Adrenal gland (tissue), 9 donors: ENCODE measurements at regions not wholly inside any gene's neighbourhood (a gene's known extent, or its start where the extent isn't known, plus 50 kb on each side); places are given as distances from the start of the nearest gene placed in this dataset.

Experiments used
- DNase-seq, 7 donors: peaks; one replicate each; pipeline ENCODE4 v3.0.0-alpha.2; 2019 to 2020
- H3K27ac ChIP-seq, 5 donors: fragments of 200-600 bp; sonication (generic) in 4 of 5; 1 replicate in 3 of 5; 2 replicates in 2 of 5; pipeline versions ENCODE4 v1.5.1 to v1.8.0; 2016 to 2020; ENCODE audit warnings: mild to moderate bottlenecking in 1 of 5
- H3K27me3 ChIP-seq: fragments of 200-600 bp; 2 replicates; pipeline ENCODE4 v1.8.0; 2021
- H3K36me3 ChIP-seq, 2 donors: fragments of 200-600 bp; replicated peaks in 1 of 2; 1 replicate in 1 of 2; 2 replicates in 1 of 2; pipeline versions ENCODE4 v1.5.1 to v1.8.0; 2018 to 2022
- H3K4me1 ChIP-seq, 2 donors: fragments of 200-600 bp; replicated peaks in 1 of 2; 1 replicate in 1 of 2; 2 replicates in 1 of 2; pipeline versions ENCODE4 v1.5.1 to v1.8.0; 2018 to 2021
- H3K4me3 ChIP-seq, 4 donors: fragments of 200-600 bp; sonication (generic) in 3 of 4; one replicate each; pipeline ENCODE4 v1.5.1; 2016 to 2018
- H3K9me3 ChIP-seq, 3 donors: fragments of 200-600 bp; sonication (generic) in 1 of 3; replicated peaks in 1 of 3; 1 replicate in 2 of 3; 2 replicates in 1 of 3; pipeline versions ENCODE4 v1.5.1 to v1.8.0; 2016 to 2021
- CTCF ChIP-seq, 6 experiments: fragments of 450-650 bp in 4 of 6; fragments of 200-600 bp in 2 of 6; sonication (generic) in 1 of 6; IDR thresholded peaks; 1 replicate in 5 of 6; 2 replicates in 1 of 6; pipeline versions ENCODE4 v1.5.1 to v1.8.0; 2016 to 2021; ENCODE audit warnings: antibody characterized with exemption in 6 of 6, mild to moderate bottlenecking in 2 of 6, moderate library complexity in 1 of 6
- POLR2A ChIP-seq, 2 donors: fragments of 450-650 bp; IDR thresholded peaks; one replicate each; pipeline ENCODE4 v1.6.1; 2017; ENCODE audit warnings: antibody characterized with exemption in 2 of 2, mild to moderate bottlenecking in 2 of 2, moderate library complexity in 1 of 2
- WGBS, 4 donors: extraction: QIAGEN DNeasy Blood & Tissue Kit in 2 of 4; methylation state at CpG; one replicate each; pipeline versions ENCODE4 v1.1.5 to v1.1.7; 2013 to 2017; 5-methylcytosine and 5-hydroxymethylcytosine counted together
- intact Hi-C, 2 donors: fragments of 100-400 bp; cut with DNase I; formaldehyde crosslinking; loops; one replicate each; pipeline versions ENCODE4 v1.14.1 to v1.15.0; 2022 to 2023
- donor health status: healthy with polysubstance abuse.
- donor health status: Bipolar disorder and iron deficiency.
- donor health status: DM: yes; HTN: yes; CAD: no.
- donor health status: DM: no; HTN: no; CAD: no.
- donor health status: DM: no; HTN: no; CAD: no.

DNA sequence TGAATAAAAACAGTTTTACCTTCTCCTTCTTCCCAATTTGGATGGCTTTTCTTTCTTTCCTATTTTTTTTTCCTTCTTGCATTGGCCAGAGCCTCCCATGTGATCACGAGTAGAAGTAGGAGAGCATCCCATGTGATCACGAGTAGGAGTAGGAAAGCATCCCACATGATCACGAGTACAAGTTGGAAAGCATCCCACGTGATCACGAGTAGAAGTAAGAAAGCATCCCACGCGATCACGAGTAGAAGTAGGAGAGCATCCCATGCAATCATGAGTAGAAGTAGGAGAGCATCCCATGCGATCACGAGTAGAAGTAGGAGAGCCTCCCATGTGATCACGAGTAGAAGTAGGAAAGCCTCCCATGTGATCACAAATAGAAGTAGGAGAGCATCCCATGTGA is 218.6 kb downstream of the DLL1 start:
- DNase-seq, result peak in 1 of 7 donors; percentile 18
- TF ChIP-seq POLR2A (IDR thresholded peaks at IDR 0.05), result no peak
- TF ChIP-seq CTCF (IDR thresholded peaks at IDR 0.05), result no peak
- Histone ChIP-seq H3K4me3 (no peak overlapping the region), H3K36me3 (no peaks in the 10 kb centered on the region), H3K27ac (no peak overlapping the region), H3K9me3 (no peaks in the 10 kb centered on the region), H3K27me3 (no peaks in the 10 kb centered on the region), H3K4me1 (no peaks in the 10 kb centered on the region)
- intact Hi-C loops, result no loop called here
- WGBS, 4 donors, result 73 to 85% (median 79%) methylated on average over 11 of the region's 11 CpGs

- TF ChIP-seq CTCF (IDR thresholded peaks at IDR 0.05) (no peak), POLR2A (IDR thresholded peaks at IDR 0.05) (no peak)
- 72 to 78% (median 77%) methylated on average over 3 of the region's 3 CpGs for WGBS, 4 donors
- Histone ChIP-seq H3K9me3 (no peaks in the 10 kb centered on the region), H3K4me1 (no peaks in the 10 kb centered on the region), H3K36me3 (no peaks in the 10 kb centered on the region), H3K27ac (no peak overlapping the region), H3K27me3 (no peaks in the 10 kb centered on the region), H3K4me3 (no peak overlapping the region)
- intact Hi-C loops, result no loop called here
- no peak for DNase-seq
Measured at GRCh38 chr6:170069611-170070010, 221.3 kb downstream of the DLL1 start.

DNA sequence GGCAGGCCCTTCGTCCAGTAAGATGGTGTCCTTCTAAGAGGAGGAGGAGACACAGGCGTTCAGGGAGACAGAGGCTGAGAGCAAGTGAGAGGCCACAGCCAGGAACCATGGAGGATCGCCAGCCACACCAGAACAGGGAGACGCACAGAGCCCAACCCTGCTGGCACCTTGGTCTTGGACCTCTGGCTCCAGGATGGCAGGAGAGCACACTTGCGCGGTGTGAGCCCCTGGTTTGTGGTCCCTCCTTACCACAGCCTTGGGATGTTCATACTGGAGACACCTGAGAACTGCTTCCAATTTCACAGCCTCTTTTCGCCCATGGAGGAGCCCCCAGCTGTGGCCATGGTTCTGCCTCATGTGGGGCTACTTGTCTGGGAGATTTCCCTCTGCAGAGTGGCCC is 222.4 kb downstream of the DLL1 start:
- Histone ChIP-seq H3K36me3 (no peaks in the 10 kb centered on the region), H3K27me3 (no peaks in the 10 kb centered on the region), H3K4me3 (no peak overlapping the region), H3K4me1 (no peaks in the 10 kb centered on the region), H3K9me3 (no peaks in the 10 kb centered on the region), H3K27ac (no peak overlapping the region)
- TF ChIP-seq CTCF (IDR thresholded peaks at IDR 0.05) (no peak), POLR2A (IDR thresholded peaks at IDR 0.05) (no peak)
- intact Hi-C loops, result no loop called here
- 70 to 87% (median 86%) methylated on average over 4 to 7 of the region's 7 CpGs for WGBS, 4 donors
- DNase-seq, result peak in 1 of 7 donors; percentile 1

DNA sequence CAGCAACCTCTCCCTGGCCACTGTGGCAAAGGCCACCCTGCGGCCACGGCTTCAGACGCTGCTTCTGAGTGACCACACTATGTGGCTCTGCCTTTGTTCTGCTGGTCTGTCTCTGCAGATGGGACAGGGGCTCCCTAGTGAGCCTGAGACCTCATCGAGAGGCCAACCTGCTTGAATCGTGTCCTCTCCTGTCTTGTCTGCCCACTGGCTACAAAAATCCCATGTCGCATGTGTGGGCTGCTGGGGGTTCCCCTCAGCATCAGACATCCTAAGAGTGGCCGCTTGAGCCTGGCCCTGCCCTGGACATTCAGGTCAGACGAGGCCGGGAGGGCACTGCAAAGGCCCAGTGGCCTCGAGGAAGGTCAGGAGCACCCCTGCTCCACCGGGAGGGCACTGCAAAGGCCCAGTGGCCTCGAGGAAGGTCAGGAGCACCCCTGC is 222.9 kb downstream of the DLL1 start:
- Histone ChIP-seq H3K9me3 (no peaks in the 10 kb centered on the region), H3K27ac (no peak overlapping the region), H3K36me3 (no peaks in the 10 kb centered on the region), H3K27me3 (no peaks in the 10 kb centered on the region), H3K4me3 (no peak overlapping the region), H3K4me1 (no peaks in the 10 kb centered on the region)
- intact Hi-C loops, result no loop called here
- DNase-seq, result peak in 2 of 7 donors; percentile 7 to 8
- WGBS, 4 donors, result 75 to 84% (median 78%) methylated on average over 2 to 12 of the region's 12 CpGs
- TF ChIP-seq CTCF (IDR thresholded peaks at IDR 0.05) (no peak), POLR2A (IDR thresholded peaks at IDR 0.05) (no peak)
